ENCODE measurements at regions not wholly inside any gene's neighbourhood (a gene's known extent, or its start where the extent isn't known, plus 50 kb on each side); places are given as distances from the start of the nearest gene placed in this dataset.

DNA sequence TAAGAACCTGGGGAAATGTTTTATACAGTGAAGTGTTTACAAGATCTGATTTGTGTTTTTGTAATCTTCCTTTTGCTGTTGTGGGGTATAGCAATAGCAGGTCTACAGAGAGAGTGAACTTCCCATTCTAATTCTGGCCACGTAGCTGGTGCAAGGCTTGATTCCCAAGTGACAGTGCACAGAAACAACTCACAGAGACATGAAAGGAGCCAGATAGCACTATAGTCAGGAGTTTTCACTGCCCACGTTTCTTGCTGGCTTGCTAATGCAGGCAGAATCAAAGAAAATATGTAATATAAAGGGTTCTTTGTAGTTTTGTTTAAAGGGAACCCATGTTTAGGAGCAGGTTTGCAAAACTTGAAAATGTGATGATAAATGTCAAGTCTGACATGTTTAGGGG is 170.9 kb upstream of the IVNS1ABP start:
- no peak overlapping the region for H2AFZ ChIP-seq (ENCODE audit: low read depth)
- no peaks in the 10 kb centered on the region for H3K9me2 ChIP-seq
- no peaks in the 10 kb centered on the region for H3K27me3 ChIP-seq (ENCODE audit: insufficient read depth)
- H3K36me3 ChIP-seq (replicated peaks in 1 of 2; ENCODE audit: control insufficient read depth in 1 of 2, insufficient read depth in 2 of 2, low read length in 1 of 2) = no peaks in the 10 kb centered on the region
- no peak overlapping the region for H3K4me3 ChIP-seq (ENCODE audit: low read depth in 2 of 2, low read length in 1 of 2)
- no peak for TF ChIP-seq ZBTB33 (IDR thresholded peaks at IDR 0.05; ENCODE audit: borderline replicate concordance, low read depth)
- TF ChIP-seq, protein P1, sequence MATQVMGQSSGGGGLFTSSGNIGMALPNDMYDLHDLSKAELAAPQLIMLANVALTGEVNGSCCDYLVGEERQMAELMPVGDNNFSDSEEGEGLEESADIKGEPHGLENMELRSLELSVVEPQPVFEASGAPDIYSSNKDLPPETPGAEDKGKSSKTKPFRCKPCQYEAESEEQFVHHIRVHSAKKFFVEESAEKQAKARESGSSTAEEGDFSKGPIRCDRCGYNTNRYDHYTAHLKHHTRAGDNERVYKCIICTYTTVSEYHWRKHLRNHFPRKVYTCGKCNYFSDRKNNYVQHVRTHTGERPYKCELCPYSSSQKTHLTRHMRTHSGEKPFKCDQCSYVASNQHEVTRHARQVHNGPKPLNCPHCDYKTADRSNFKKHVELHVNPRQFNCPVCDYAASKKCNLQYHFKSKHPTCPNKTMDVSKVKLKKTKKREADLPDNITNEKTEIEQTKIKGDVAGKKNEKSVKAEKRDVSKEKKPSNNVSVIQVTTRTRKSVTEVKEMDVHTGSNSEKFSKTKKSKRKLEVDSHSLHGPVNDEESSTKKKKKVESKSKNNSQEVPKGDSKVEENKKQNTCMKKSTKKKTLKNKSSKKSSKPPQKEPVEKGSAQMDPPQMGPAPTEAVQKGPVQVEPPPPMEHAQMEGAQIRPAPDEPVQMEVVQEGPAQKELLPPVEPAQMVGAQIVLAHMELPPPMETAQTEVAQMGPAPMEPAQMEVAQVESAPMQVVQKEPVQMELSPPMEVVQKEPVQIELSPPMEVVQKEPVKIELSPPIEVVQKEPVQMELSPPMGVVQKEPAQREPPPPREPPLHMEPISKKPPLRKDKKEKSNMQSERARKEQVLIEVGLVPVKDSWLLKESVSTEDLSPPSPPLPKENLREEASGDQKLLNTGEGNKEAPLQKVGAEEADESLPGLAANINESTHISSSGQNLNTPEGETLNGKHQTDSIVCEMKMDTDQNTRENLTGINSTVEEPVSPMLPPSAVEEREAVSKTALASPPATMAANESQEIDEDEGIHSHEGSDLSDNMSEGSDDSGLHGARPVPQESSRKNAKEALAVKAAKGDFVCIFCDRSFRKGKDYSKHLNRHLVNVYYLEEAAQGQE (IDR thresholded peaks at IDR 0.05; ENCODE audit: low read depth, low read length) = no peak
- no peak for TF ChIP-seq FOXM1 (IDR thresholded peaks at IDR 0.05; ENCODE audit: low read depth)
- TF ChIP-seq TAF1 (IDR thresholded peaks at IDR 0.05; ENCODE audit: borderline replicate concordance, low read depth, low read length) = no peak
- TF ChIP-seq SMC3 (IDR thresholded peaks at IDR 0.05; ENCODE audit: low read depth, low read length) = no peak
- TF ChIP-seq IRF3 (IDR thresholded peaks at IDR 0.05; ENCODE audit: low read depth, low read length) = no peak
- TF ChIP-seq FOXJ3 (CRISPR knock-in tag; IDR thresholded peaks at IDR 0.05) = no peak
- TF ChIP-seq RFX5 (IDR thresholded peaks at IDR 0.05; ENCODE audit: low read length) = no peak
- no peak for TF ChIP-seq MEF2A (IDR thresholded peaks at IDR 0.05; ENCODE audit: borderline replicate concordance, low read depth)
- no peak for TF ChIP-seq YY1 (IDR thresholded peaks at IDR 0.05; ENCODE audit: low read depth)
- no peak for TF ChIP-seq TEAD4 (IDR thresholded peaks at IDR 0.05; ENCODE audit: borderline replicate concordance, insufficient read depth)
- no peak for TF ChIP-seq NFIC (IDR thresholded peaks at IDR 0.05; ENCODE audit: borderline replicate concordance)
- TF ChIP-seq, protein P2, sequence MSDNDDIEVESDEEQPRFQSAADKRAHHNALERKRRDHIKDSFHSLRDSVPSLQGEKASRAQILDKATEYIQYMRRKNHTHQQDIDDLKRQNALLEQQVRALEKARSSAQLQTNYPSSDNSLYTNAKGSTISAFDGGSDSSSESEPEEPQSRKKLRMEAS (IDR thresholded peaks at IDR 0.05; ENCODE audit: low read depth) = no peak
- no peak for TF ChIP-seq SIN3A (IDR thresholded peaks at IDR 0.05; ENCODE audit: borderline replicate concordance, low read depth, low read length)
- TF ChIP-seq, protein P3, sequence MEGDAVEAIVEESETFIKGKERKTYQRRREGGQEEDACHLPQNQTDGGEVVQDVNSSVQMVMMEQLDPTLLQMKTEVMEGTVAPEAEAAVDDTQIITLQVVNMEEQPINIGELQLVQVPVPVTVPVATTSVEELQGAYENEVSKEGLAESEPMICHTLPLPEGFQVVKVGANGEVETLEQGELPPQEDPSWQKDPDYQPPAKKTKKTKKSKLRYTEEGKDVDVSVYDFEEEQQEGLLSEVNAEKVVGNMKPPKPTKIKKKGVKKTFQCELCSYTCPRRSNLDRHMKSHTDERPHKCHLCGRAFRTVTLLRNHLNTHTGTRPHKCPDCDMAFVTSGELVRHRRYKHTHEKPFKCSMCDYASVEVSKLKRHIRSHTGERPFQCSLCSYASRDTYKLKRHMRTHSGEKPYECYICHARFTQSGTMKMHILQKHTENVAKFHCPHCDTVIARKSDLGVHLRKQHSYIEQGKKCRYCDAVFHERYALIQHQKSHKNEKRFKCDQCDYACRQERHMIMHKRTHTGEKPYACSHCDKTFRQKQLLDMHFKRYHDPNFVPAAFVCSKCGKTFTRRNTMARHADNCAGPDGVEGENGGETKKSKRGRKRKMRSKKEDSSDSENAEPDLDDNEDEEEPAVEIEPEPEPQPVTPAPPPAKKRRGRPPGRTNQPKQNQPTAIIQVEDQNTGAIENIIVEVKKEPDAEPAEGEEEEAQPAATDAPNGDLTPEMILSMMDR (IDR thresholded peaks at IDR 0.05) = no peak
- TF ChIP-seq GATA2 (CRISPR knock-in tag; IDR thresholded peaks at IDR 0.05) = no peak
- TF ChIP-seq JUND (IDR thresholded peaks at IDR 0.05) = no peak
- no peak for TF ChIP-seq EZH2phosphoT487 (IDR thresholded peaks at IDR 0.05; ENCODE audit: borderline replicate concordance, low read depth)
- POLR2A ChIA-PET = no interaction called here
- peaks cover 2 to 6% of the 10 kb centered on the region in 2 experiments; a peak in 1 of 4 replicates for H3K4me1 ChIP-seq (ENCODE audit: control insufficient read depth in 1 of 2, insufficient read depth in 2 of 2, low read depth in 1 of 2, low read length in 1 of 2)
- 33% methylated on average over 2 of the region's 2 CpGs for WGBS (ENCODE audit: low lambda C conversion rate)
- no peaks in the 10 kb centered on the region for H3F3A ChIP-seq (replicated peaks; ENCODE audit: insufficient read depth)
- no peak for DNase-seq
- no peaks in the 10 kb centered on the region for H3K79me2 ChIP-seq (ENCODE audit: insufficient read depth)
- H4K20me1 ChIP-seq (ENCODE audit: insufficient read depth) = no peaks in the 10 kb centered on the region
- no peaks in the 10 kb centered on the region for H3K9me3 ChIP-seq
- no peak overlapping the region for H3K27ac ChIP-seq (ENCODE audit: low read depth in 2 of 2, low read length in 1 of 2)
- CTCF ChIA-PET = interaction anchor here (1.0 kb wide), 1 partner anchor 21 kb away, joined by 3 read pairs; no protein-coding TSS in a partner anchor
- H3K9ac ChIP-seq = no peak overlapping the region
- no peak overlapping the region for H3K4me2 ChIP-seq
